ENCODE measurements at regions not wholly inside any gene's neighbourhood (a gene's known extent, or its start where the extent isn't known, plus 50 kb on each side); places are given as distances from the start of the nearest gene placed in this dataset.
"Not testable (repeated sequence)": the region's sequence is repeated elsewhere in the genome, so short reads cannot be mapped to it uniquely, and the experiment has no call there.

- in situ Hi-C loops (cut with HindIII; ENCODE audit: low pct_unique_long_range_greater_than_20kb, low sequenced_read_pairs), result no loop called here
Observed at GRCh38 chr21:27043377-27043776, 76.5 kb upstream of the ADAMTS5 start.

GRCh38 chr21:27040738-27041469 lies 74.0 kb upstream of the ADAMTS5 start:
- DNase-seq (ENCODE audit: low read depth, low spot score), result no peak
- in situ Hi-C loops (cut with HindIII; ENCODE audit: low pct_unique_long_range_greater_than_20kb, low sequenced_read_pairs), result no loop called here

More at GRCh38 chr21:27043377-27043776, 76.5 kb upstream of the ADAMTS5 start:
- no peak for DNase-seq (ENCODE audit: low read depth, low spot score)

GRCh38 chr21:27036736-27037301 lies 69.9 kb upstream of the ADAMTS5 start:
- in situ Hi-C loops (cut with HindIII; ENCODE audit: low pct_unique_long_range_greater_than_20kb, low sequenced_read_pairs), result no loop called here
- DNase-seq (ENCODE audit: low read depth, low spot score), result no peak

GRCh38 chr21:27035791-27036190 lies 68.9 kb upstream of the ADAMTS5 start:
- DNase-seq (ENCODE audit: low read depth, low spot score), result peak; percentile 51
- in situ Hi-C loops (cut with HindIII; ENCODE audit: low pct_unique_long_range_greater_than_20kb, low sequenced_read_pairs), result no loop called here

GRCh38 chr21:27034796-27035195 lies 67.9 kb upstream of the ADAMTS5 start:
- in situ Hi-C loops (cut with HindIII; ENCODE audit: low pct_unique_long_range_greater_than_20kb, low sequenced_read_pairs), result no loop called here
- DNase-seq (ENCODE audit: low read depth, low spot score), result no peak

- in situ Hi-C loops (cut with HindIII; ENCODE audit: low pct_unique_long_range_greater_than_20kb, low sequenced_read_pairs), result no loop called here
Observed at GRCh38 chr21:27033471-27033870, 66.6 kb upstream of the ADAMTS5 start.

GRCh38 chr21:27026501-27026900 lies 59.6 kb upstream of the ADAMTS5 start:
- in situ Hi-C loops (cut with HindIII; ENCODE audit: low pct_unique_long_range_greater_than_20kb, low sequenced_read_pairs), result no loop called here
- no peak for DNase-seq (ENCODE audit: low read depth, low spot score)

More at GRCh38 chr21:27033471-27033870, 66.6 kb upstream of the ADAMTS5 start:
- DNase-seq (ENCODE audit: low read depth, low spot score), result no peak

GRCh38 chr21:27025708-27026107 lies 58.8 kb upstream of the ADAMTS5 start:
- DNase-seq (ENCODE audit: low read depth, low spot score); in situ Hi-C loops (cut with HindIII; ENCODE audit: low pct_unique_long_range_greater_than_20kb, low sequenced_read_pairs): not testable (repeated sequence)

- in situ Hi-C loops (cut with HindIII; ENCODE audit: low pct_unique_long_range_greater_than_20kb, low sequenced_read_pairs), result no loop called here
- no peak for DNase-seq (ENCODE audit: low read depth, low spot score)
Observed at GRCh38 chr21:27024971-27025370, 58.1 kb upstream of the ADAMTS5 start.

- in situ Hi-C loops (cut with HindIII; ENCODE audit: low pct_unique_long_range_greater_than_20kb, low sequenced_read_pairs), result no loop called here
- DNase-seq (ENCODE audit: low read depth, low spot score), result no peak
Observed at GRCh38 chr21:27024301-27024700, 57.4 kb upstream of the ADAMTS5 start.

GRCh38 chr21:27023186-27023585 lies 56.3 kb upstream of the ADAMTS5 start:
- in situ Hi-C loops (cut with HindIII; ENCODE audit: low pct_unique_long_range_greater_than_20kb, low sequenced_read_pairs), result no loop called here
- no peak for DNase-seq (ENCODE audit: low read depth, low spot score)

- in situ Hi-C loops (cut with HindIII; ENCODE audit: low pct_unique_long_range_greater_than_20kb, low sequenced_read_pairs), result no loop called here
- no peak for DNase-seq (ENCODE audit: low read depth, low spot score)
Observed at GRCh38 chr21:27021801-27022200, 54.9 kb upstream of the ADAMTS5 start.

GRCh38 chr21:27021046-27021445 lies 54.2 kb upstream of the ADAMTS5 start:
- no peak for DNase-seq (ENCODE audit: low read depth, low spot score)
- in situ Hi-C loops (cut with HindIII; ENCODE audit: low pct_unique_long_range_greater_than_20kb, low sequenced_read_pairs), result no loop called here

GRCh38 chr21:27017246-27017645 lies 50.4 kb upstream of the ADAMTS5 start:
- no peak for DNase-seq (ENCODE audit: low read depth, low spot score)
- in situ Hi-C loops (cut with HindIII; ENCODE audit: low pct_unique_long_range_greater_than_20kb, low sequenced_read_pairs), result no loop called here

Small RNA genes lying in the stretch of these regions (small RNA-seq; reads per million reads assigned to genes)
- gene NCSTNP1 (0 reads per million in 2 experiments), gene RF00026 (0 reads per million in 2 experiments)

Data from SK-MEL-5 (cell line).